HG02852 (cell line): ENCODE measurements at regions not wholly inside any gene's neighbourhood (a gene's known extent, or its start where the extent isn't known, plus 50 kb on each side); places are given as distances from the start of the nearest gene placed in this dataset.
A peak's percentile ranks its signal among the peaks of the same experiment; 100 is the strongest.

ENCODE experiments used
- ATAC-seq: cut with Tn5 transposase; IDR thresholded peaks from one replicate; pipeline ENCODE4 v1.9.1; 2021; ENCODE audit warnings: mild to moderate bottlenecking, moderate library complexity; ENCODE audit not compliant: unreplicated experiment

DNA sequence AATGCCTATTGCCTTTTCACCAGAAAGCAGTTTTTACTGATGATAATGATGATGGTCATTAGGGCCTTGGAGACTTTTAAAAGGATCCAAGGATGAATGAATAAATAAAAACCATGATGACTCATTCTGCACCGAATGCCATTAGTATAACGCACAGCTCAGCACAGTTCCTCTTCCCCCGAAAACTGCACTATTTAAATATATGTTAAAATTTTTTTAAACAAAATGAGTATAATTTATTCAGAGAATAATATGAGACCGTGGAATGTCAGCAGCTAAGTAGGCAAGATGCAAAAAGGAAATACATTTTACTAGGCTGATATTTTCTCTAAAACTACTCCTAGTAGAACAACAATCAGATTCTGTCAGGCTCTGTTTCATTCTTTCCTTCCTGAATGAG, 83.4 kb upstream of the NANOGP8 start:
- no peak for ATAC-seq

DNA sequence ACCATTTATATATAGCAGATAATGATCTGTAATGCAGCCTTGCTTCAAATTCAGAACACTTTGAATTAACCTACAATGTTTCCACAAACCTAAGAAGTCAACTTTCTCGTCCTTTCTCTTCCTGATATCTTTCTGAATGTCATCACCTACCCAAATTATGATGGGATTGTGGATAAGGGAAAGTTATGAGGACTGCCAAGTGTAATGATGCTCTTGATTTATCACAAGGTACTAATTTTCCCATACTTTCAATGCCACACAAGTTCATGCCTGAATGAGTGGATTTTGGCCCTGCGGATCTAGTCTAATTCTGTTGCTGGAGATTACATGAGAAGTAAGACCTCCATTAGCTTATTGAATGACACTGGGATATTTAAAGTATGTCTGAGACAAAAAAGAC, 82.6 kb upstream of the NANOGP8 start:
- ATAC-seq, result no peak

- no peak for ATAC-seq
Observed at GRCh38 chr15:35166730-35167359, 81.8 kb upstream of the NANOGP8 start.

DNA sequence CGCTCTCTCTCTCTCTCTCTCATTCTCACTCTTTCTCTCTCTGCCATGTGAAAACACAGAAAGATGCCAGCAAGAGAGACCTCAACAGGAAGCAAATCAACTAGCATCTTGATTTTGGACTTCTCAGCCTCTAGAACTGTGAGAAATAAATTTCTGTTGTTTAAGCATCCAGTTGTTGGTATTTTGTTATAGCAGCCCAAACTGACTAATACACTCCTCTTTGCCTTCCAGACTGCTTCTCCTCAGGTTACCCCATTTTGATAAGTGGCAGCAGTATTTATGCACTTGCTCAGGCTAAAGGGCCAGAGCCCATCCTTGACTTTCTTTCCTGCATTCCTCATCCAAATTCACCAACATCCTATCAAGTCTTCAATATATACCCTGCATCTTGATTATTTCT, 76.6 kb upstream of the NANOGP8 start:
- no peak for ATAC-seq

- no peak for ATAC-seq
Observed at GRCh38 chr15:35159170-35159569, 74.1 kb upstream of the NANOGP8 start.

DNA sequence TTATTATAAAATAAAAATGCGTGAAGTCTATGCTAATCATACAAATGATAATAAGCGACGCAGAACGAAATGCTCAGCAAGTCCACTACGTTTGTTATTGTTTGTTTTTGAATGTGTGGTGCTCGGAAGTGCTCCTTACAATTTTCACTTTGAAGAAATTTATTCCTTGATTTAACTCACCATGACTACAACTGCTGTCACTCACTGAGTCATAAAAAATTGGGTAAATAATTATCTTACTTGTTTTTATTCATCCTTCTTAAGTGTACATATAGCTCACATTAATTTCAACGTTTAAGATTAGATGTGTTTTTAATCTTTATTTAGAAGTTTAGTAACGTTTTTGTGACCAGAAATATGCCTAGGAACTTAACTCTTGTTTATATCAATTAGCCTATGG, 66.7 kb upstream of the NANOGP8 start:
- ATAC-seq, result no peak

DNA sequence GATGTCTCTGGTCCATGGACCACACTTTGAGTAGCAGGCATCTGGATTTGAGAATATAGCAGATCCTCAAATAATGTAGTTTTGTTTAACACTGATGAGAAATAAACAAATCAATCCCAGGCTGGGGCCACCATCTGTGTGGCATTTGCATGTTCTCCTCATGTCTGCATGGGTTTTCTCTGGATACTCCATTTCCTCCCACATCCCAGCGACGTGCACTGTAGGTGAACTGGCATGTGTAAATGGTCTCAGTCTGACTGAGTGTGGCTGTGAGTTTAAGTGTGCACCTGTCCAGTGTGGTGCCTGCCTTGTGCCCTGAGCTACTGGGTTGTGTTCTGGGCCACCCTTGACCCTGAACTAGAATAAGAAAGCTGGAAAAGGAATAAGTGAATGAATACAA, 66.3 kb upstream of the NANOGP8 start:
- no peak for ATAC-seq

- ATAC-seq, result no peak
Observed at GRCh38 chr15:35150361-35150760, 65.3 kb upstream of the NANOGP8 start.

DNA sequence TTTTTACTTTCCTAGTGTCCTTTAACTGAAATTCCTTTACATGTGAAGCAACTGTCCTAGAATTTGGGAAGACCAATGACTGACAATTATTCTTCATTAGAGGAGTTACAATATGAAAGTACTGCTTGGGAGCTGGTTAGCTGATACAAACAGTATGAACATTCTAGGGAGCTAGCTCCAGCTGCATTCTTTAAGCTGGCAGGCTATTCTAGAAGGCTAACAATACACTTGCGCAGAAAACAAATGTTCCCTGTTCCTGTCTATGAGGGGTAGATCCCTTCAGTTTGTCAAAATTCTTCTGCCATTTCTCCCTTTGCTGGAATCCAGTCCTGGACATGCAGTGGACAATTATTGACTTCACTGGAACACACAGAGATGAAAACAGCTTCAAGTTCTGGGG, 60.2 kb upstream of the NANOGP8 start:
- no peak for ATAC-seq

DNA sequence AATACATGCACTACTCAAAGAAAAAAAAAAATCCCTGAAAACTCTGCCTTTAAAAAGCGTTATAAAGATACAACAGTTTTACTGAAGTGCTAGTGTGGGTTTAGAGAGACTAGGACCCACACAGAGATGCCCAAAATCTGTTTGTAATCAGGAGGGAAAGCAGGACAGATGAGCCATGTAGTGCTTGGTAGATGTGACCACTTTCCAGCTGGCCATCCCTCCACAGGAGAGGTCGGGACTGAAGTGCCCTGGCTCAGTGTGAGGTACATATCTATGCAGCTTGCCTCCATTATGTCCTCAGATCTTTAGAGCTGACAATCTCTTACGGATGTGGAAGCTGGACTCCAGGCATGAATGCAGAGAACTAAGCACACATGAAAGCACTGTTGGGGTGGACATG, 57.5 kb upstream of the NANOGP8 start:
- no peak for ATAC-seq

DNA sequence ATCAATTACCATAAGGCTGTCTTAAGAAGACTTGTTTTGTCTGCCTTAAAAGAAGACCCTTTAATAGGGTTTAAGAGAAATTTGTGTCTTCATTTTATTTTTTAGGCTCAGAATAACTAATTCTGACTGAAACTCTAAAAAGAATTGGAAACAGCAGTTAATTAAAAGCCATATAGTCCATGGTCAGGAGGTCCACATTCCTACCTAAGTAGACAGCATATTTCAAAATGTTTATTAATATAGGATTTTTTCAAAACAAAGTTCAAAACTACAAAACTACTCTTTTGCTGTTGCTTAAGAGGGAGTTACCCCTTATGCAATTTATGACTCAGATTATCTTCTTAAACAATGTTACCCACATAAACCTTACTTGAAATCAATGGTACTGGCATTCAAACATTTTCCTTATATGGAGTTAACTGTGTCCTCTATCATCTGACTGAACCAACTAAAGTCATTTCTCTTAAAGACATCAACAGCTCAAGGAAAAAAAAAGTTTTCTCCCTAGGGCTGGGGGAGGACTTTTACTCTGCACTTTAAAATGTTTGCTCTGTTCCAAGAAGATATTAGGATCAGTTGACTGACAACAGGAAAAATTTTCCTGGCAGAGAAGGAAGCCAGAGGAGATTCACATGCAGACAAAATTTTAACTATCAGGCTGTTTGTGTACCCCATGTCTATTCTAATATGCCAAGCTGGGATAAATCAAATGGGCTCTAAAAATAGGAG, 56.8 kb upstream of the NANOGP8 start:
- no peak for ATAC-seq

DNA sequence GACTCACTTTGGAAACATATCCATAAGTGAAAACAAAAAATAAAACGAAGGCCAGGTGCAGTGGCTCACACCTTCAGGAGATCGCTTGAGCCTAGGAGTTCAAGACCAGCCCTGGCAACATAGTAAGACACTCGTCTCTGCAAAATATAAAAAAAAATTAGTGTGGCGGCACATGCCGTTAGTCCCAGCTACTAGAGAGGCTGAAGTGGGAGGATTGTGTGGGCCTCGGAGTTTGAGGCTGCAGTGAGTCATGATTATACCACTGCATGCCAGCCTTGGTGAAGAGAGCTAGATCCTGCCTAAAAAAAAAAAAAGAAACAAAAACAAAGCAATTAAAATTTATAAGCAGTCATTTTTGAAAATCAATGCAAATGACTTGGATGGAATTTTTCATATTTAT, 54.7 kb upstream of the NANOGP8 start:
- no peak for ATAC-seq

DNA sequence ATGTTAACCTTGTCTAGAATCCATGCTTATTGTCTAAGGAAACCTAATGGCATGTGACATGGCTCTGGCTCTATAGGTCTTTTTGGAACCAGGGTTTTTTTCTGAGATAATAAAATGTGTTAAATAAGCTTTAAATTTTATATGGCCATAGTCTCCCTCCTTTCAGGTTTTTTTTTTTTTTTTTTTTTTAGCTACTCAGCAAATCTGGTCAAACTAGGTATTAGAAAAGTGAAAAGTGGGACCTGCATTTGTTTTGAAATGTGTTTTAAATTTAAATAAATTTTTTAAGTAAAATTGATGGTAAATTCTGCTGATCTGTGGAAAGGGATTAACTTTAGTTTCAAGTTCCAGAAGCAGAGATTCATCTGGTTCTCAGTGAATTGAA, 52.1 kb upstream of the NANOGP8 start:
- no peak for ATAC-seq

- ATAC-seq, result peak; percentile 97
Observed at GRCh38 chr15:35136321-35137189, 51.5 kb upstream of the NANOGP8 start.
